ENCODE measurements at regions not wholly inside any gene's neighbourhood (a gene's known extent, or its start where the extent isn't known, plus 50 kb on each side); places are given as distances from the start of the nearest gene placed in this dataset.

DNA sequence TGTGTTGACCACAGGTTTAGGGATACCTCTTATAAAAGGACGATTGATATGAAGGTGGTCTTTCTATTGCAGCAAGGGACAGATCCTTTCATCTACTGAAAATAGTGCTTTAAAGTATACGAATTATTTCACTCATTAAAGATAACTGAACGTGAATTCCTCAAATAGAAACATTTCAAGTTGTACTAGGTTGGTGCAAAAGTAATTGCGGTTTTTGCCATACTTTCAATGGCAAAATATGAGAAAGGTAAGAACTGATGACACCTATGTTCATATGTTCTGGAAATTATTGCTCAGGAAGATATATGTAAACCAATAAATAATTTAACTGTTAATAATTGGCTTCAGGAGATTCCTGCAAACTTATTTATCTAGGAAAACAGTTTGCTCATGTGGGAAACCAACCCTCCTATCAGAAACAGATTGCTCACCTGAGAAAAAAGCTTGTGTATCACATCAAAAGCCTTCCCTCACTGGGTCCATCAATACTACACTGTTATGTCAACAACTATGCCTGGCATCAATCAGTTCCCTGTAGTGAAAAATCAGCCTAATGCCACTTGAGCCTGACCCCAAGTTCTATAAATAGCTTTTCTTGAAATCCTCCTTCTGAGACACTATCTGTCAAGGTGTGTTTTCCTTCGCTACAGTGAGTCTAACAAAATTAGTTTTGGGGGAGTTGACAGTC lies 81.5 kb upstream of the ACSL3 start:
- H3K4me3 Mint-ChIP-seq = no peak overlapping the region

DNA sequence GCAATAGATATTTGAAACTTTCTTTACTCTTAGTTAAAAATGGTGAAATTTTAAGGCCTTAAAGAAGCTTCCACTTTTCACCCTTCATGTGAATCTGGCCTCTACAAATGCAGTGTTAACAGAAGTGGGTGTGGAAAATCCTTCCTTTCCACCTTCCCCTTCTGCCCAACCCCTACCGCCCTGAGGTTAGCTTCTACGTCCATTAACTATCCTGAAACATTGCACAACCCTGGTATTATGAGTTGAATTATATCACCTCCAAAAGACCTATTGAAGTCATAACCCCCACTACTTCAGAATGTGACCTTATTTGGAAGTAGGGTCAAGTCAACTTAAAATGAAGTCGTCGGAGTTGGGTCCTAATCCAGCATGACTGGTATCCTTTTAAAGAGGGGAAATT lies 80.8 kb upstream of the ACSL3 start:
- ChIA-PET POLR2A (no interaction called here), CTCF (no interaction called here)
- ATAC-seq (no peak), DNase-seq (ENCODE audit: low spot score) (no peak)
- Mint-ChIP-seq H3K4me3 (no peak overlapping the region), H3K9me3 (peaks cover 11% of the 10 kb centered on the region), H3K27ac (no peak overlapping the region), H3K36me3 (no peaks in the 10 kb centered on the region), H3K4me1 (no peaks in the 10 kb centered on the region; the same call in 1 of the 2 replicates), H3K27me3 (ENCODE audit: low read depth) (no peaks in the 10 kb centered on the region; the same call in 1 of the 2 replicates)
- TF ChIP-seq NR3C1 (CRISPR knock-in tag; conservative IDR thresholded peaks at IDR 0.05; ENCODE audit: low read depth) (no peak), NR1H2 (CRISPR knock-in tag; IDR thresholded peaks at IDR 0.05) (no peak), ZNF138 (CRISPR knock-in tag; conservative IDR thresholded peaks at IDR 0.05) (no peak)
- TF ChIP-seq, protein P1, sequence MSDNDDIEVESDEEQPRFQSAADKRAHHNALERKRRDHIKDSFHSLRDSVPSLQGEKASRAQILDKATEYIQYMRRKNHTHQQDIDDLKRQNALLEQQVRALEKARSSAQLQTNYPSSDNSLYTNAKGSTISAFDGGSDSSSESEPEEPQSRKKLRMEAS (CRISPR knock-in tag; IDR thresholded peaks at IDR 0.05) = no peak
- TF ChIP-seq, protein P2, sequence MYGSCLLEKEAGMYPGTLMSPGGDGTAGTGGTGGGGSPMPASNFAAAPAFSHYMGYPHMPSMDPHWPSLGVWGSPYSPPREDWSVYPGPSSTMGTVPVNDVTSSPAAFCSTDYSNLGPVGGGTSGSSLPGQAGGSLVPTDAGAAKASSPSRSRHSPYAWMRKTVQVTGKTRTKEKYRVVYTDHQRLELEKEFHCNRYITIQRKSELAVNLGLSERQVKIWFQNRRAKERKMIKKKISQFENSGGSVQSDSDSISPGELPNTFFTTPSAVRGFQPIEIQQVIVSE (CRISPR knock-in tag; IDR thresholded peaks at IDR 0.05; ENCODE audit: borderline replicate concordance) = no peak
- TF ChIP-seq, protein P3, sequence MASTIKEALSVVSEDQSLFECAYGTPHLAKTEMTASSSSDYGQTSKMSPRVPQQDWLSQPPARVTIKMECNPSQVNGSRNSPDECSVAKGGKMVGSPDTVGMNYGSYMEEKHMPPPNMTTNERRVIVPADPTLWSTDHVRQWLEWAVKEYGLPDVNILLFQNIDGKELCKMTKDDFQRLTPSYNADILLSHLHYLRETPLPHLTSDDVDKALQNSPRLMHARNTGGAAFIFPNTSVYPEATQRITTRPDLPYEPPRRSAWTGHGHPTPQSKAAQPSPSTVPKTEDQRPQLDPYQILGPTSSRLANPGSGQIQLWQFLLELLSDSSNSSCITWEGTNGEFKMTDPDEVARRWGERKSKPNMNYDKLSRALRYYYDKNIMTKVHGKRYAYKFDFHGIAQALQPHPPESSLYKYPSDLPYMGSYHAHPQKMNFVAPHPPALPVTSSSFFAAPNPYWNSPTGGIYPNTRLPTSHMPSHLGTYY (CRISPR knock-in tag; IDR thresholded peaks at IDR 0.05) = no peak
- TF ChIP-seq, protein P4, sequence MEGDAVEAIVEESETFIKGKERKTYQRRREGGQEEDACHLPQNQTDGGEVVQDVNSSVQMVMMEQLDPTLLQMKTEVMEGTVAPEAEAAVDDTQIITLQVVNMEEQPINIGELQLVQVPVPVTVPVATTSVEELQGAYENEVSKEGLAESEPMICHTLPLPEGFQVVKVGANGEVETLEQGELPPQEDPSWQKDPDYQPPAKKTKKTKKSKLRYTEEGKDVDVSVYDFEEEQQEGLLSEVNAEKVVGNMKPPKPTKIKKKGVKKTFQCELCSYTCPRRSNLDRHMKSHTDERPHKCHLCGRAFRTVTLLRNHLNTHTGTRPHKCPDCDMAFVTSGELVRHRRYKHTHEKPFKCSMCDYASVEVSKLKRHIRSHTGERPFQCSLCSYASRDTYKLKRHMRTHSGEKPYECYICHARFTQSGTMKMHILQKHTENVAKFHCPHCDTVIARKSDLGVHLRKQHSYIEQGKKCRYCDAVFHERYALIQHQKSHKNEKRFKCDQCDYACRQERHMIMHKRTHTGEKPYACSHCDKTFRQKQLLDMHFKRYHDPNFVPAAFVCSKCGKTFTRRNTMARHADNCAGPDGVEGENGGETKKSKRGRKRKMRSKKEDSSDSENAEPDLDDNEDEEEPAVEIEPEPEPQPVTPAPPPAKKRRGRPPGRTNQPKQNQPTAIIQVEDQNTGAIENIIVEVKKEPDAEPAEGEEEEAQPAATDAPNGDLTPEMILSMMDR (IDR thresholded peaks at IDR 0.05) = no peak
- TF ChIP-seq, protein P5, sequence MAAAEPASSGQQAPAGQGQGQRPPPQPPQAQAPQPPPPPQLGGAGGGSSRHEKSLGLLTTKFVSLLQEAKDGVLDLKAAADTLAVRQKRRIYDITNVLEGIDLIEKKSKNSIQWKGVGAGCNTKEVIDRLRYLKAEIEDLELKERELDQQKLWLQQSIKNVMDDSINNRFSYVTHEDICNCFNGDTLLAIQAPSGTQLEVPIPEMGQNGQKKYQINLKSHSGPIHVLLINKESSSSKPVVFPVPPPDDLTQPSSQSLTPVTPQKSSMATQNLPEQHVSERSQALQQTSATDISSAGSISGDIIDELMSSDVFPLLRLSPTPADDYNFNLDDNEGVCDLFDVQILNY (CRISPR knock-in tag; IDR thresholded peaks at IDR 0.05) = no peak

More for the DNA sequence above, 81.5 kb upstream of the ACSL3 start:
- Mint-ChIP-seq H3K36me3 (no peaks in the 10 kb centered on the region), H3K27ac (no peak overlapping the region), H3K4me1 (peaks cover 4% of the 10 kb centered on the region), H3K9me3 (peaks cover 4% of the 10 kb centered on the region), H3K27me3 (ENCODE audit: low read depth) (no peaks in the 10 kb centered on the region; the same call in 1 of the 2 replicates)
- CTCF ChIA-PET = no interaction called here
- ATAC-seq (no peak), DNase-seq (ENCODE audit: low spot score) (no peak)
- TF ChIP-seq, protein P6, sequence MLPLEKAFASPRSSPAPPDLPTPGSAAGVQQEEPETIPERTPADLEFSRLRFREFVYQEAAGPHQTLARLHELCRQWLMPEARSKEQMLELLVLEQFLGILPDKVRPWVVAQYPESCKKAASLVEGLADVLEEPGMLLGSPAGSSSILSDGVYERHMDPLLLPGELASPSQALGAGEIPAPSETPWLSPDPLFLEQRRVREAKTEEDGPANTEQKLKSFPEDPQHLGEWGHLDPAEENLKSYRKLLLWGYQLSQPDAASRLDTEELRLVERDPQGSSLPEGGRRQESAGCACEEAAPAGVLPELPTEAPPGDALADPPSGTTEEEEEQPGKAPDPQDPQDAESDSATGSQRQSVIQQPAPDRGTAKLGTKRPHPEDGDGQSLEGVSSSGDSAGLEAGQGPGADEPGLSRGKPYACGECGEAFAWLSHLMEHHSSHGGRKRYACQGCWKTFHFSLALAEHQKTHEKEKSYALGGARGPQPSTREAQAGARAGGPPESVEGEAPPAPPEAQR (CRISPR knock-in tag; IDR thresholded peaks at IDR 0.05) = no peak
- TF ChIP-seq ZNF671 (CRISPR knock-in tag; IDR thresholded peaks at IDR 0.05) = no peak
- TF ChIP-seq, protein P7, sequence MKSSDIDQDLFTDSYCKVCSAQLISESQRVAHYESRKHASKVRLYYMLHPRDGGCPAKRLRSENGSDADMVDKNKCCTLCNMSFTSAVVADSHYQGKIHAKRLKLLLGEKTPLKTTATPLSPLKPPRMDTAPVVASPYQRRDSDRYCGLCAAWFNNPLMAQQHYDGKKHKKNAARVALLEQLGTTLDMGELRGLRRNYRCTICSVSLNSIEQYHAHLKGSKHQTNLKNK (CRISPR knock-in tag; IDR thresholded peaks at IDR 0.05) = no peak
- no peak for TF ChIP-seq ZNF416 (CRISPR knock-in tag; IDR thresholded peaks at IDR 0.05)
- no peak for TF ChIP-seq PRRX2 (CRISPR knock-in tag; IDR thresholded peaks at IDR 0.05)
- TF ChIP-seq FOXP1 (CRISPR knock-in tag; IDR thresholded peaks at IDR 0.05; ENCODE audit: borderline replicate concordance) = no peak
- TF ChIP-seq ZNF138 (CRISPR knock-in tag; conservative IDR thresholded peaks at IDR 0.05) = no peak
- TF ChIP-seq CREB1 (CRISPR knock-in tag; IDR thresholded peaks at IDR 0.05) = no peak
- TF ChIP-seq ZNF232 (CRISPR knock-in tag; IDR thresholded peaks at IDR 0.05) = no peak
- TF ChIP-seq, protein P8, sequence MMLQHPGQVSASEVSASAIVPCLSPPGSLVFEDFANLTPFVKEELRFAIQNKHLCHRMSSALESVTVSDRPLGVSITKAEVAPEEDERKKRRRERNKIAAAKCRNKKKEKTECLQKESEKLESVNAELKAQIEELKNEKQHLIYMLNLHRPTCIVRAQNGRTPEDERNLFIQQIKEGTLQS (CRISPR knock-in tag; conservative IDR thresholded peaks at IDR 0.05) = no peak
- TF ChIP-seq, protein P9, sequence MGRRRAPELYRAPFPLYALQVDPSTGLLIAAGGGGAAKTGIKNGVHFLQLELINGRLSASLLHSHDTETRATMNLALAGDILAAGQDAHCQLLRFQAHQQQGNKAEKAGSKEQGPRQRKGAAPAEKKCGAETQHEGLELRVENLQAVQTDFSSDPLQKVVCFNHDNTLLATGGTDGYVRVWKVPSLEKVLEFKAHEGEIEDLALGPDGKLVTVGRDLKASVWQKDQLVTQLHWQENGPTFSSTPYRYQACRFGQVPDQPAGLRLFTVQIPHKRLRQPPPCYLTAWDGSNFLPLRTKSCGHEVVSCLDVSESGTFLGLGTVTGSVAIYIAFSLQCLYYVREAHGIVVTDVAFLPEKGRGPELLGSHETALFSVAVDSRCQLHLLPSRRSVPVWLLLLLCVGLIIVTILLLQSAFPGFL (CRISPR knock-in tag; IDR thresholded peaks at IDR 0.05; ENCODE audit: borderline replicate concordance) = no peak
- no peak for TF ChIP-seq FOXK1 (CRISPR knock-in tag; IDR thresholded peaks at IDR 0.05)
- TF ChIP-seq ATF1 (CRISPR knock-in tag; IDR thresholded peaks at IDR 0.05) = no peak
- no peak for TF ChIP-seq TCF7 (CRISPR knock-in tag; IDR thresholded peaks at IDR 0.05; ENCODE audit: low read depth)
- POLR2A ChIA-PET = no interaction called here
